ENCODE measurements at regions not wholly inside any gene's neighbourhood (a gene's known extent, or its start where the extent isn't known, plus 50 kb on each side); places are given as distances from the start of the nearest gene placed in this dataset.
A peak's percentile ranks its signal among the peaks of the same experiment; 100 is the strongest.

DNA sequence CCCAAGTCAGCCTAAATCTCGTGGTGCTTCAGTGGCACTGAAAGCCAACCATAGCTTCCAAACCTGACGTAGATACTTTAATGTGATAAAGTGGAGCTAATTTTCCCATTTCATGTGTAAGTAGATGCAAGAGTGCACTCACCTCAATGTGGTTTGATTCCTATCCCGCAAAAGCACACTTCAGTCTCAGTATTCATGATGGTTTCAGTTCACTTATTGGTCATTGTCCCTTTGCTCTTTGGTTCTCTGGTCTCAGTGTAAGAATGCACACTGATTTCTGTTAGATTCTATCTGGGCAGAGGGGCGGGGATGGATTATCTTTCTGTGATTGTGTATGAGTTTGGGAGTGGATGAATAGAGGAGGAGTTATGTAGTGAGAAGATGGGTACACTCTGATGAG, 340.6 kb downstream of the KCNRG start:
- intact Hi-C loops (cut with DNase I): no loop called here
- DNase-seq: no peak

DNA sequence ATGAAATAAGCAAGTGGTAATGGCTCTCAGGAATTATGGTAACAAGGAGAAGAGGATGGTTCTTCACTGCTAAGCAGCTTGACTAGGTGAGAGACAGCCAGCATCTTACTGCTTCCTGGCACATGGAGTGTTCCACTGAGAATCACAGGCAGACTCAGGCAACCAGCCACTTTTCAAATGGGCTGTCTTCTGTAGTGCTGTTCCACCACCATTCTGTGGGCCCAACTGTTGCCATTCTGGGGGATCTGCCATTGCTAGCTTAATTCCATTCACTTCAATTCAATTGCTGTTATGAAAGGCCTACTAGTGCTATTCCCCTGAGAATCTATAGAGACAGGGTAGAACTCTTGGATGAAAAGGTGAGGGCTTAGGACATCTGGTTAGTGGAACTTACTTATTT, 341.9 kb downstream of the KCNRG start:
- DNase-seq: no peak
- intact Hi-C loops (cut with DNase I): no loop called here

DNA sequence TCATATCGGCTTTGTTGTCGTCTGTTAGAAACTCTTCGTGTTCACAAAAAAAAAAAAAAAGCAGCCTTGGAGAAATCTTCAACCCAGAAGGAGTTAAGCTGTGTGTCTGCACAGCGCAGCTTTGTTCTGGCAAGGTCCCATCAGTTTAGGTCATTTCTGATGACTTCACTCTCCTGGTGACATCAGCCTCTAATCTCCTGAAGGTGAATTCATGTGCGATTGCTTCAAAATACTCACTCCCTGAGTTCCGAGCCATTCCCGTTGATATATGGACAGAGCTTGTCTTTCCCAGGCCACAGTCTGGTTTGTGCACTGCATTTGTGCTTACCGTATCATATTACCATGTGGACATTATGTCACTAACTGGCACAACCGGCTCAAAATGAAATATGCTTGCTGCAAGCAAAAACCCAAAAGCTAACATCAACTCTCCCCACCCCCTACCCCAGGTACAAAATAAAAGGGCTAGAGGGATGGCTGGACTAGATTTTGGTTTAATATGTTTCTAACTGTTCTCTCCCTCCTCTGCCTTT, 342.4 kb downstream of the KCNRG start:
- peak in 11 of 42 donors; percentile 20 to 61 (median 42) for DNase-seq
- intact Hi-C loops (cut with DNase I): no loop called here

- intact Hi-C loops (cut with DNase I): no loop called here
- DNase-seq: peak in 8 of 42 donors; percentile 17 to 57 (median 36)
These were observed 343.2 kb downstream of the KCNRG start for GRCh38 chr13:50358231-50359040.

- intact Hi-C loops (cut with DNase I): no loop called here
- DNase-seq: peak in 1 of 42 donors; percentile 15
These were observed 343.8 kb downstream of the KCNRG start for GRCh38 chr13:50359041-50359367.

DNA sequence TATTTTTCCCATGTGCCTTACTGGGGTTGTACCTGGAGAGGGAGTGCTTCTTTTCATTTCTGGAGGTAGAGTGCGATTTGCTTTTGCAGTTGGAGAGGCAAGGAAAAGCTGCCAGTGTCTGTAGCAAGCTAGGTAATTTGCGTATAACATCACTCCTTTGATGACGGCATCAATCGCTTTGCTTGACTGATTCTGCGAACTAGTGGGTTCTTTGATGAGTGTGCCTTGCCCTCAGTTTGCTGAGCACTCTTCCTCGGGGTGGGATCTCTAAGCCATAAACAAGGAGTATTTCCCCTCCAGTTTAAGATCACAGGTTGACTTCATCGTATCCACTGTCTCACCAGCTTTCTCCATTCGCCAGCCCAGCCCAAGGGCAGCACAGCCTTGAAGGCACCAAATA, 344.5 kb downstream of the KCNRG start:
- DNase-seq: no peak
- intact Hi-C loops (cut with DNase I): no loop called here

DNA sequence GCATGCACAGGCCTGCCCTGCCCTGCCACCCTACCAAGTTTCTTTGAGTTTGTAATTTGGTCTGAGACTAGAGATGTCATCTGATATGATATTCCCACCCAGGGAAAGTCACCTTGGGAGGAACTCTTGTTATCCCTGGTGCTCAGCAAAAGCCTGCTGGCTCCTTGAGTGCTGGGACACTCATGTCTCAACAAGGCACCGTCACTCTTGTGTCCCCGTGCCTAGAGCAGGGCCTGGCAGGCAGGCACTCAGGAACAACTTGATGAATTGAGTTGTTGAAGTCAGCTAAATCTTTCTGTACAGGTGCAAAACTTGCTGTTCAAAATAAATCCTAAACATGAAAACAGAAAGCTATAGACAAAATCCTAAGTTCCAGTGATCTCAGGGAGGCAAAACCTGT, 345.4 kb downstream of the KCNRG start:
- no peak for DNase-seq
- intact Hi-C loops (cut with DNase I): no loop called here

DNA sequence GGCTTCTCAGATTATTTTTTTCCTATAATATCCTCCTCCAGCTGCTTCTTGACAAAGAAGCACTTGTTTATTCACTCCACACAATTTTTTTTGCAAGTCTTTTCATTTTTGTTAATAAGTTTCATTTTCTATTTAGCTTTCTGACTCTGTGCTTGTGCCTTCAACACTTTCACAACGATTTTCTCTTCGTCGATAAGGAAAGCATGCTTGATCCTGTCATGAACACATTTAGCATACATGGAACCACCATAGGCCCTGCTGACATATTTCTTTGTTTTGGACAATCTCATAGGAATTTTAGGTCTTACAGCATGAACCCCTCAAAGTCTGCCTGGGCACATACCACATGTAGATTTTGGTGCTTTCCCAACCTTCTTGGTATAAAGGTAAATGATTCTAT, 346.0 kb downstream of the KCNRG start:
- intact Hi-C loops (cut with DNase I): no loop called here
- DNase-seq: no peak

GRCh38 chr13:50365408-50366391, 350.5 kb downstream of the KCNRG start:
- intact Hi-C loops (cut with DNase I): no loop called here
- no peak for DNase-seq

- intact Hi-C loops (cut with DNase I): no loop called here
- no peak for DNase-seq
These were observed 351.4 kb downstream of the KCNRG start for GRCh38 chr13:50366488-50367174.

DNA sequence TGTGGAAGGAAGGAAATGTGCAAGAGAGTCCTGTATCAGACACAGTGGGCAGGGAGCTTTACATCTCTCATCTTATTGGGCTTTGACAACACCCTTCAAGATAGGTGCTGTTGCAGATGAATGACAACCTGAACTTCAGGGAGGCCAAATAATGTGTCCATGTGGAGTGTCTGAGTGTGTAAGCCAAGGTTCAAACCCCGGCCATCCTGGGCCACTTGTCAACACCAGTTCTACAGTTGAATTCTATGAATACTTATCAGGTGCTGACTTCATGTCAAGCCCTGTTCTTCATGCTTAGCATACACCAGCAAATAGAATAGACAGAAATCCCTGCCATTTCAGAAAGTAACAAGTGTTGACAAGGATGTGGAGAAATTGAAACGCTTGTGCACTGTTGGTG, 354.4 kb downstream of the KCNRG start:
- DNase-seq: no peak
- intact Hi-C loops (cut with DNase I): no loop called here

GRCh38 chr13:50370303-50370950, 355.2 kb downstream of the KCNRG start:
- intact Hi-C loops (cut with DNase I): no loop called here

DNA sequence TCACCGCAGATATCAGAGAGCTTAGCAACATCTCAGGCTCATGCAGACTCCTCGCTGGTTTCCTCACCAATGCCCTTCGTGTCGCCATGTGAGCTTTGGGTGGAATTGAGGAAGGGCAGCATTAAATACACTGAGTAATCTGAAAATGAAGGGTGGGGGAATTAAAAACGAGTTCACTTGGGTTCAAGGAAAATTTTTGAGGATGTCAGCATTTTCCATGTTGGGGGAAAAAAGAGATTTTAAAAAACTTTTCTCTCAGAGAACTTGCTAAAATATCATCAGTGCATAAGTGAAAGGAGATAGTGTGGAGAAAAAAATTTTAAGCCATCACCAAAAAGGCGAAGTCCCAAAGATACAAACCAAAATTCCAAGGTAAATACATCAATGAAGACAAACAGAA, 359.3 kb downstream of the KCNRG start:
- DNase-seq: no peak
- intact Hi-C loops (cut with DNase I): no loop called here

More at GRCh38 chr13:50370303-50370950, 355.2 kb downstream of the KCNRG start:
- no peak for DNase-seq

DNA sequence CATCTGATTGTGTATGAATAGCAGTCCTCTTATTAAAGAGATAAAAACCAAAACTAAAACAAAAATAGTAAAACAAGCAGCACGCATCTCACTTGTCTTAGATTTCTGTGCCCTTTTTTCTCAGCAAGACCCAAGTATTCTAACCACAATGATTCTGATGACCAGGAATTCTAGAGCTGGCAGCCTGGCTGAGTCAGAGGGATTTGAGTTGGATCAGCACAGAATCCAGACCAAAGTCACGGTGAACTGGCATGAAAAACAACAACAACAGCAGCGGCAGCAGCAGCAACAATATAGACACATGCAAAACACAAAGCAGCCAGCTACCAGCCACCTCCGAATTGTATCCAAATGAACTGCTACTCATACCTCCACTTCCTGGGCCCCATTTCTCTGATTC, 360.5 kb downstream of the KCNRG start:
- no peak for DNase-seq
- intact Hi-C loops (cut with DNase I): no loop called here

GRCh38 chr13:50376895-50377575, 361.8 kb downstream of the KCNRG start:
- intact Hi-C loops (cut with DNase I): no loop called here
- DNase-seq: peak in 17 of 42 donors; percentile 8 to 67 (median 36)

DNA sequence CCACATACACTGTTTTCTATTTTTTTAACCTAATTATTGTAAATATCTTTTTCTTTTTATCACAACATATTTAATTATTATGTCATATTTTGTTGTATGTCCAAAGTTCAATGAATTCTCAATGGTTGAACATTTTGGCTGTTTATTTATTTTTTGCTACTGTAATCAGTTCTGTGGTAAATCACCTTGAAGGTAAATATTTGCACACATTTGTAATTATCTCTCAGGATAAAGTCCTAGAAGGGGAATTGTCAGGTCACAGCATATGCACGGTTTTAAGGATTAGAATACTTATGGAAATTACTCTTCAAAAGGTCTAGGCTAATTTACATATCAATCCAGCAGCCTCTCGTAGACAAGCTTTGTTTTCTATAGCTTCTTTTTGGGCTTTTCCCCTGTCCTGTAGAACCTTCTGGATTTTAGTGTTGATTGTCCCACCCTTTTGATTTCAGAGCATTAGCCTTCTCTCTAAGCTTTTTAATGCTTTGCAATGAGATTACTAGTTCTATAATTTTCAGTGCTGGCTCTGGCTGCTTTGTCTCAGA, 362.6 kb downstream of the KCNRG start:
- DNase-seq: no peak
- intact Hi-C loops (cut with DNase I): no loop called here

- intact Hi-C loops (cut with DNase I): no loop called here
These were observed 363.3 kb downstream of the KCNRG start for GRCh38 chr13:50378509-50379044.

DNA sequence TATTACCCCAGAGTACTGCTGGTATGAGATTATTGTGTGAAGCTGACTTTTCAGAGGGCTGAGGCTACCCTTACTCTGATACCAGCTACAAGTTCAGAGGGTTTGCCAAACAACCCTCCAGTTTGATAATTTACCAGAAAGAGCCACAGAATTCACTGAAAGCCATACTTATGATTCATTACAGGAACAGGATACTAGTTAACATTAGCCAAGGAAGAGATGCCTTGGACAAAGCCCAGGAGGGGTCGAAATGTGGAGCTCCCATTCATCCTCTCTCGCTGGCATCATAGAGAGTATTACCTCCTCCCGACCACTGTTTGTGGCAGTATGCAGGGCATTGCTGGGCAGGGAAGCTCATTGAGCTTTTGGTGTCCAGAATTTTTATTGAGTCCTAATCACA, 364.3 kb downstream of the KCNRG start:
- intact Hi-C loops (cut with DNase I): no loop called here
- DNase-seq: no peak

More at GRCh38 chr13:50378509-50379044, 363.3 kb downstream of the KCNRG start:
- no peak for DNase-seq

Measured in head of caudate nucleus (tissue), 42 donors.